Caco-2 (cell line): ENCODE measurements at regions not wholly inside any gene's neighbourhood (a gene's known extent, or its start where the extent isn't known, plus 50 kb on each side); places are given as distances from the start of the nearest gene placed in this dataset.

Experiments used
- BruUV-seq: library from RNA; stranded (reverse); fragments of 400-500 nt; replicated peaks from 2 replicates; lab custom pipeline; 2021; lab: Mats Ljungman, UMichigan
- CTCF ChIA-PET: fragments of 300-600 bp; sonication (Branson Sonifier 250); formaldehyde crosslinking; loops from one replicate; lab custom pipeline; 2022; ENCODE audit warnings: antibody characterized with exemption; lab: Charles Lee
- POLR2A ChIA-PET: fragments of 300-600 bp; sonication (Branson Sonifier 250); formaldehyde crosslinking; loops from one replicate; lab custom pipeline; 2022; ENCODE audit warnings: antibody characterized with exemption; lab: Charles Lee
- DNase-seq, 2 experiments: peaks; one replicate each; pipeline versions ENCODE4 v3.0.0 to v3.0.0-alpha.2; 2020 to 2022
- H3K27me3 ChIP-seq: replicated peaks from 2 replicates; pipeline ENCODE4 v1.6.0; 2011; ENCODE audit warnings: low read length; ENCODE audit not compliant: control insufficient read depth, insufficient read depth
- H3K36me3 ChIP-seq: 2 replicates; pipeline ENCODE4 v1.5.1; 2011; ENCODE audit warnings: low read length; ENCODE audit not compliant: control insufficient read depth, insufficient read depth
- H3K4me1 ChIP-seq: fragments of 250-450 bp; sonication (Bioruptor Pico); 2 replicates; pipeline ENCODE4 v1.5.1; 2020; ENCODE audit warnings: mild to moderate bottlenecking
- H3K4me3 ChIP-seq: 2 replicates; pipeline ENCODE4 v1.5.1; 2011; ENCODE audit warnings: low read depth, mild to moderate bottlenecking, control low read depth, low read length
- H3K9me3 ChIP-seq: fragments of 250-450 bp; sonication (Bioruptor Pico); 2 replicates; pipeline ENCODE4 v1.5.1; 2020; ENCODE audit warnings: mild to moderate bottlenecking, moderate library complexity
- H3K27ac Mint-ChIP-seq: one replicate; pipeline ENCODE4 v1.8.0; 2022; ENCODE audit warnings: mixed read lengths; ENCODE audit not compliant: unreplicated experiment
- H3K27me3 Mint-ChIP-seq: one replicate; pipeline ENCODE4 v1.8.0; 2022; ENCODE audit warnings: mixed read lengths; ENCODE audit not compliant: insufficient read depth, unreplicated experiment
- H3K36me3 Mint-ChIP-seq: one replicate; pipeline ENCODE4 v1.8.0; 2022; ENCODE audit warnings: mild to moderate bottlenecking, mixed read lengths; ENCODE audit not compliant: insufficient read depth, unreplicated experiment
- H3K4me1 Mint-ChIP-seq: one replicate; pipeline ENCODE4 v1.8.0; 2022; ENCODE audit warnings: low read depth, mixed read lengths; ENCODE audit not compliant: unreplicated experiment
- H3K4me3 Mint-ChIP-seq: one replicate; pipeline ENCODE4 v1.8.0; 2022; ENCODE audit warnings: mild to moderate bottlenecking, moderate library complexity, mixed read lengths; ENCODE audit not compliant: unreplicated experiment
- H3K9me3 Mint-ChIP-seq: one replicate; pipeline ENCODE4 v1.8.0; 2022; ENCODE audit warnings: mixed read lengths; ENCODE audit not compliant: unreplicated experiment
- CTCF ChIP-seq, 2 experiments: fragments of 200-600 bp in 1 of 2; IDR thresholded peaks; 1 replicate in 1 of 2; 2 replicates in 1 of 2; pipeline versions ENCODE4 v1.5.1 to v1.8.0; 2011 to 2022; ENCODE audit warnings: antibody characterized with exemption in 1 of 2, control low read depth in 1 of 2, inconsistent platforms in 1 of 2, low read depth in 1 of 2, low read length in 1 of 2, mild to moderate bottlenecking in 1 of 2, moderate library complexity in 1 of 2; ENCODE audit not compliant: insufficient read depth in 1 of 2, severe bottlenecking in 1 of 2, unreplicated experiment in 1 of 2
- intact Hi-C: fragments of 100-400 bp; cut with micrococcal nuclease; formaldehyde crosslinking; loops from one replicate; pipeline ENCODE4 v1.10.0; 2022; ENCODE audit not compliant: unreplicated experiment

- H3K27ac Mint-ChIP-seq, result no peak overlapping the region
- POLR2A ChIA-PET, result no interaction called here
- Histone ChIP-seq H3K4me1 (no peaks in the 10 kb centered on the region), H3K4me3 (no peak overlapping the region), H3K9me3 (no peaks in the 10 kb centered on the region), H3K27me3 (no peaks in the 10 kb centered on the region; the same call in 1 of the 2 replicates), H3K36me3 (no peaks in the 10 kb centered on the region)
- intact Hi-C loops, result no loop called here
- no peak overlapping the region for H3K4me3 Mint-ChIP-seq
- CTCF ChIA-PET, result no interaction called here
- no peak for TF ChIP-seq CTCF (IDR thresholded peaks at IDR 0.05; ENCODE audit: insufficient read depth in 1 of 2, low read depth in 1 of 2, low read length in 1 of 2, severe bottlenecking in 1 of 2, unreplicated experiment in 1 of 2)
- no peaks in the 10 kb centered on the region for H3K4me1 Mint-ChIP-seq
- H3K9me3 Mint-ChIP-seq, result no peaks in the 10 kb centered on the region
- no peaks in the 10 kb centered on the region for H3K36me3 Mint-ChIP-seq
- H3K27me3 Mint-ChIP-seq, result peaks cover 29% of the 10 kb centered on the region
- BruUV-seq, result no TSS peak
- DNase-seq, result no peak
Measured at GRCh38 chr7:32381024-32381601, 109.1 kb downstream of the LSM5 start.

- no peak for TF ChIP-seq CTCF (IDR thresholded peaks at IDR 0.05; ENCODE audit: insufficient read depth in 1 of 2, low read depth in 1 of 2, low read length in 1 of 2, severe bottlenecking in 1 of 2, unreplicated experiment in 1 of 2)
- H3K27me3 Mint-ChIP-seq, result peaks cover 23% of the 10 kb centered on the region
- no TSS peak for BruUV-seq
- intact Hi-C loops, result no loop called here
- no peaks in the 10 kb centered on the region for H3K9me3 ChIP-seq
- H3K4me1 ChIP-seq, result no peaks in the 10 kb centered on the region
- no peaks in the 10 kb centered on the region for H3K9me3 Mint-ChIP-seq
- ChIA-PET CTCF (no interaction called here), POLR2A (no interaction called here)
- no peaks in the 10 kb centered on the region for H3K27me3 ChIP-seq
- no peak overlapping the region for H3K4me3 Mint-ChIP-seq
- no peak overlapping the region for H3K27ac Mint-ChIP-seq
- DNase-seq, result no peak
- no peaks in the 10 kb centered on the region for H3K36me3 ChIP-seq
- H3K4me3 ChIP-seq, result no peak overlapping the region
- no peaks in the 10 kb centered on the region for H3K36me3 Mint-ChIP-seq
- H3K4me1 Mint-ChIP-seq, result no peaks in the 10 kb centered on the region
Measured at GRCh38 chr7:32379510-32380112, 110.6 kb downstream of the LSM5 start.

GRCh38 chr7:32378988-32379387 lies 111.2 kb downstream of the LSM5 start:
- H3K4me3 Mint-ChIP-seq, result no peak overlapping the region
- TF ChIP-seq CTCF (IDR thresholded peaks at IDR 0.05; ENCODE audit: insufficient read depth in 1 of 2, low read depth in 1 of 2, low read length in 1 of 2, severe bottlenecking in 1 of 2, unreplicated experiment in 1 of 2), result no peak
- ChIA-PET CTCF (no interaction called here), POLR2A (no interaction called here)
- intact Hi-C loops, result no loop called here
- Histone ChIP-seq H3K36me3 (no peaks in the 10 kb centered on the region), H3K4me1 (no peaks in the 10 kb centered on the region), H3K27me3 (no peaks in the 10 kb centered on the region), H3K4me3 (no peak overlapping the region), H3K9me3 (no peaks in the 10 kb centered on the region)
- no TSS peak for BruUV-seq
- H3K36me3 Mint-ChIP-seq, result no peaks in the 10 kb centered on the region
- no peaks in the 10 kb centered on the region for H3K9me3 Mint-ChIP-seq
- peaks cover 26% of the 10 kb centered on the region for H3K27me3 Mint-ChIP-seq
- no peak overlapping the region for H3K27ac Mint-ChIP-seq
- H3K4me1 Mint-ChIP-seq, result no peaks in the 10 kb centered on the region
- DNase-seq, result no peak
